A673 (cell line): ENCODE measurements at regions not wholly inside any gene's neighbourhood (a gene's known extent, or its start where the extent isn't known, plus 50 kb on each side); places are given as distances from the start of the nearest gene placed in this dataset.

Experiments
- CTCF ChIP-seq: fragments of 300-800, 200-600 bp; sonication (generic); conservative IDR thresholded peaks from 2 replicates; pipeline ENCODE4 v1.5.1; 2017; ENCODE audit warnings: low read depth, mild to moderate bottlenecking, antibody characterized with exemption, low read length, moderate library complexity, mixed read lengths
- EZH2 ChIP-seq: fragments of 200-600 bp; sonication (generic); IDR thresholded peaks from 2 replicates; pipeline ENCODE4 v1.6.1; 2017; ENCODE audit warnings: borderline replicate concordance, low read depth, mild to moderate bottlenecking, mixed read lengths, antibody characterized with exemption, low read length; ENCODE audit not compliant: poor library complexity, severe bottlenecking

DNA sequence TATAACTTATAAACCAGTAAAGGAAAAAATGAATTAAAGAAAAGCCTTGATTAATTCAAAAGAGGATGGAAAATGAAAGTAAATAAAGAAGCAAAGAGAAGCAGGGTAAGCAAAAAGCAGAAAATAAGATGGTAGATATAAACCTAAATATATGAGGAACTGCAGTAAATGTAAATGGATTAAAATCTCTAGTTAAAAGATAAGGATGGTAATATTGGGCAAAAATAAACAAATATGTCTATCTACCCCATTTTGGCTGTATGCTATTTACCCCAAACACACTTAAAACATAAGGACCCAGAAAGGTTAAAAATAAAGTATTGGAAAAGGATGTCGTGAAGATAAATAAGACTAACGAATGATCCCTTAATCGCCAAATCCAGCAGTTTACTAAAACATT is 161.9 kb downstream of the FOXD2 start:
- no peak for TF ChIP-seq CTCF
- TF ChIP-seq EZH2: no peak
